HG02588 (cell line): ENCODE measurements at regions not wholly inside any gene's neighbourhood (a gene's known extent, or its start where the extent isn't known, plus 50 kb on each side); places are given as distances from the start of the nearest gene placed in this dataset.

ENCODE experiments used
- ATAC-seq: cut with Tn5 transposase; IDR thresholded peaks from one replicate; pipeline ENCODE4 v1.9.1; 2021; ENCODE audit warnings: mild to moderate bottlenecking, moderate library complexity; ENCODE audit not compliant: unreplicated experiment

DNA sequence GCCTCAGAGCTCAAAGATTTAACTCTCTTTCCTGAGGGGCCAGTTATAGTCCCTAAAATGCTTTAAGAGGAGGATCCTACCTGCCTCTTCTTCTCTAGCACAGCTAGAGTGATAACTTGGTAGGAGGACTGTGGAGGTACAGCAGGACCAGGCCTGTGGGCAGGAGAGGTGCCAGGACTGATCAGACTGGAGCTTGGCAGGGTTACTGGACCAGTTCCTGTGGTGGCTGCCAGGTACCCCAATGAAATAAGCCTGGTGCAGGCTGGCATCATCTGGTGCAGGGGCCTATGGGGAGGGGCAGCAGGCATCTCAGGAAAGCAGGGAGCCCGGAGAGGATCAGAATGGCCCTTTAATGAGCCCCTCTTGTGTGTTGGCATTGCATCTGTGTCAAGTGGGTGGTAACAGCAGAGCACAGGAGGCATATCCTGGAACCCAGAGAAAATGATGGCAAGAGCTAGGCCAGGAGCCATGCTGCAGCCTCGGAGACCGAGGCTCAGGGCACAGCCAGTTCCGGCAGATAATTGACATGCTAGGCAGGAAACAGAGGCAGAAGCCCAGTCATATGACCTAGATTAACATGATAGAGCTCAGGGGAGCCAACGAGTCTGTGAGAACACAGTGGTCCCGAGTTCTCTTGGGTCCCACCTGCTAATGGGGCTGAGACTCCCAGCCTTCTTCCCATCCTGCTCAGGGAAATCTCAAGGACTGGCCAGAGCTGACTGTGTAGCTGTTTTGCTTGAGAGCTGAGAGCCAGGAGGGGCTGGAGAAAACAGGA lies 187.5 kb upstream of the ZBED5 start:
- ATAC-seq: no peak

DNA sequence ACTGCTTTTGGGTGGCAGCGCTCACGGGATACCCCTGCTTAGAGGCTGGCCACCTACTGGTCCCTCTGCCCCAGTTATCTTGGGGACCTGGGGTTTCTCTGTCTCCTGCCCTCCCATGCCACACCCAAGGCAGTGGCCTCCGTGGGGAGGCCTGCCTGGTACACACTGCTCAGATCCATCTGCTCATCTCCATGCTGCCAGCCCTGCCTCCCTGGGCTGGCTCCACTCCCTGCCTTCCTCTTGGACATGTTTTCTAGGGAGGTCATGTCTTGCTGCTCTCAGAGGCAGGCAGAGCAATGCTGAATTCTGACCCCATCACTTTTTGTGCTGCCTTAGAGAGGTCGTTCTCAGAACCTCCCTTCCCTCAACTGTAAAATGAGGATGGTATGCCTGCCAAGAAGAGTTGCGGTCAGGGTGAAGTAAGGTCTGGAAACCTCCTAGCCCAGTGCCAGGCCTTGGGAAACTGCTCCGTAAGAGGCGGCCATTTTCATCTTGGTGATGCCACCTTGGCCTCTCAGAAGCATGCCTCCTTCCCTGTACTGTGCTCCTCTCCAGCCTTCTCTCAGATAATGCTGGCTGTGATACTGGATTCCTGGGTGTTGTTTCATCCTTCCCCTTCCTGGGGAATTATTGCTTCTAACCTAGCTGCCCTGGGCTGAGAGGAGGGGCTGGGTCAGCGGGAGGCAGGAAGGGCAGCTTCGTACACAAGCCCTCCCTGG lies 186.4 kb upstream of the ZBED5 start:
- no peak for ATAC-seq

DNA sequence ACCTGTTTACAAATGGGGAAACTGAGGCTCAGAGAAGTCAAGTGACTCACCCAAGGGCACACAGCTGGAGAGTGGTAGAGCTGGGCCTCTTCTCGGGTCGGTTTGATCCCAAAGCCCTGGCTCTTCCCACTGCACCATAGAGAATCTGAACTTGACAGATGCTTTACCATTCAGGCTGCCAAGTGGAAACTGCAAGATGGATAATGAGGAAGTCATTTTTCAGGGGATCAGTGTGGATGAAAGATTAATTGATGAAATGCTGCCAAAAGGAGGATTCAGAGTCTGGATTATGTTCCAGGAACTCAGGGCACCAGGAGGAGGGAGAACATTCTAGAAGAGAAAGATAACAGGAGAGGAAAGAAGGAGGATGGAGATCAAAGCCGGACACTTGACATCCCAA lies 185.9 kb upstream of the ZBED5 start:
- no peak for ATAC-seq

DNA sequence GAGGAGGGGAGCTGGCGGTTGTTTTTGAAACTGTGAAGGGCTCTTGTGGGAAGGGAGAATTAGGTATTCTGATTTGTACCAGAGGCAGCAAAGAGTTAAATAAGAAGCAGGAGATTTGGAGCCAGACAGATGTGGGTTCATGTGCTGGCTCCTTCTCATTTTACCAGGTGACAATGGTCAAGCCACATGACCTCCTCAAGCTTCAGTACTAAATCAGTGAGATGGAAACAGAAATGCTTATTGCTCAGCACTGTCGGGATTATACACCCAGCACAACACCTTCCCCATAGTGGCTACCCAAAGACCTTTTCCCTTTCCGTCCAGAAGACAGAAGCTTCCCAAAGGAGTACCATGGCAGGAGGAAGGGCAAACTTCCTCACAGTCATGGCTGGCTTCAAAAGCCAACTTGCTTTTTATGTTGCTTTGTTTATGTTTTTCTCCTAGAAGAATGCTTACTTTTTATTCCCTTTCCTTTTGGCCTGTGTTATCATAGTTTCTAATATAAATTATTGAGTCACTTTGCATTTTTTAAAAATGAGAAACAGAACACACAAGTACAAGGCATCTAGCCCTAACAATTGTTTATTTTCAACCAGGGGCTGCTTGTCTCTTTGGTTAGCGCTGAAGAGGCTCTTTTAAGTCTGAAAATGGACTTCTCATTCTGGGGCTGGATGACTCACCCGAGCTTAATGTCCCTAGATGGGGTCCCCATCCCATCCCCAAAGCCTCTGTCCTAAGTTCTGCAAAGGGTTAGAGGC lies 181.5 kb upstream of the ZBED5 start:
- no peak for ATAC-seq

DNA sequence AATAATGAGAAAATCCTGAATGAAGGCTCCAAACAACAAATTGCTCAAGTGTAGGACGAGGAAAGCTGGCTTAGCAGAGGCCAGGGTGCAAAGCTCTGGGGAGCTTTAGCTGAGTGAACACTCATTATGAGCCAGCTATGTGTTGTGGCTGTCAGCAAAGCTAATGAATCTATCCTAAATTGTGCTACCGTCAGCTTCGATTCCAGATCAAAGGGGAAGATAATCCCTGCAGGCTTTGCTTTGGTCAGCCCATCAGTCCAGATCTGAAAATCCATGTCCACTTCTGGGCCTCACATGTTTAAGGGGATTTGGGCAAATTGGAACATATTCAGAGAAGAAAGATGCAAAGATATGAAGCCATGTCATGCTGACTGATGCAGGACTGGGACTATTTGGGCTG lies 180.9 kb upstream of the ZBED5 start:
- no peak for ATAC-seq

DNA sequence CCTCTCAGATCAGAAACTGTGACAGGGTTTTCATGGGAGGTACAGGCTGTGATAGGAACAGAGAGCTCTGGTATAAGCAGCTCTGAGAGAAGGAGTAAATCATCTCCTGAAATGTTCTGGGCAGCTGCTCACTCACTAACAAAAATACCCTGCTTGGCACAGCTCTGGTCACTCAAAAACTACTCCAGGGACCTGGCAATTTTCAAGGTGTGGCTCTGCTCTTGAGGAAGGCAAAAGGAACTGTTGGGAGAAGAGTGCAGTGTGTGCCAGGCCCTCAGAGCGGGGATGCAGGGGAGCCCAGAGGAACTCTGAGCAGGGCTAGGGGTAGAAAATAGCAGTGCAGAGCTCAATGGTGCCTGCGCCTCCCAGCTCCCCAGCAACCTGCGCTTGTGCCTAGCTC lies 180.5 kb upstream of the ZBED5 start:
- ATAC-seq: no peak

DNA sequence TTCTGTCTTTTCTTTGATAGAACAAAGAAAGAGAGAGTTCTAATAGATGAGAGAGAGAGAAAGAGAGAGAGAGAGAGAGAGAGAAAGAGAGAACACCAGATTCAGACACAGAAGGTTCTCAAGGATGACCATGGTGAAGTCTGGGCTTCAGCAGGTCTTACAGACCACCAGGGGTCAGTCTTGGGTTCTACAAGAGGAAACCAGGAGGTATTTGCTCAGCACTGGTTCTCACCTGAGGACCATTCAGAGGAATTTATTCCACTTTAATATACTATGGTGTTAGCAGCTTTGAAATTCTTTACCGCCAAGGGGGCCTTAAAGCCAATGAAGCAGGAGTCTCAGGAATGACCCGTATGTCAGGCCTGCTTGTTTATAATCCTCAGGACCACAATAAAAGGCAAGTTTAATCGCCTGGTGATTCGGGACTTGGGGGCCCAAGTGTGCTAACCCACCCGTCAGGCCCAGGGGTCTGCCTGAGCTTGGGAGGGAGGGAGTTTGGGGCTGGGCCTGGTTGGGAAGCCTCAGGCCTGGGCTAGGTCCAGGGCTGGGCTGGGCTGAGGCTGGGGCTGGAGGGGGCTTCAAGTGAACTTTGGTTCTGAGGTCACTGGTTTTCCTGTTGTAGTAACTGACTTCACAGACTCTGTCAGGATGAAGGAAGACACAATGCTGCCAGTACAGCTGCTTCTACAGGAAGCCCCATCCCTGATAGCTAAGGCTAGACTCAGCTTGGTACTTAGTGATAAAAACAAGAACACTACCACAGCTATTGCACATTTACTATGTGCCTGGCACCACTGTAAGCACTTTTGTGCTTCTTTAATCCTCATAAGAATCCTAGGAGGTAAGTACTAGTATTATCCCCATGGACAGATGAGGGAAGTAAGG lies 179.2 kb upstream of the ZBED5 start:
- no peak for ATAC-seq

DNA sequence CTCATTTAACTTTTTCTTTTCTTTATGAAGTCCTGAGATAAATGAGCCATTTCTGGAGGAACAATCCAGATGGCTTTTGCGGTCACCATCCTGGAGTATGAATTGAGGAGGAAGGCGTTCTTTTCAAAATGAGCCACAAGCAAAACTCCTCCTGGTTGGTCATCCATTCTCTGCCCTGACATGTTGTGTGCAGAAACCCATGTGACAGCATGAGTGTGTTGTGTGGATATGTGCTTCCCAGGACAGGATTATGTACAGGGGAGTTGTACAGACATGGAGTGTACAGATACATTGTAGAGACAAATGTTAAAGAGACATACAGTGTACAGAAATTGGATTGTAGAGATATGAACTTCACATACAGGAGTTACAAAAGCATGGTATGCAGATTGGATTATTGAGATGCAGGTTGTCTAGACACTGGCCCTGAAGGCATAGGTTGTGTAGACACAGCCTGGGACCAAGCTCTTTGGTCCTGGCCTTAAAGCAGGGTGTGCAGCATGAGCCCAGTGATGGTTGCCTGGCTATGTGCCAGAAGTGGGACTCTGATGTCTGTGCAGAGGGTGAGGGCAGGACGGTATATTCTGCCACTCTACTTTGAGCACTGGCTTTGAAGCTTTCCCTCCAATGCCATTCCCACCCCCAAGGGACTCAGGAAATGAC lies 178.5 kb upstream of the ZBED5 start:
- no peak for ATAC-seq

DNA sequence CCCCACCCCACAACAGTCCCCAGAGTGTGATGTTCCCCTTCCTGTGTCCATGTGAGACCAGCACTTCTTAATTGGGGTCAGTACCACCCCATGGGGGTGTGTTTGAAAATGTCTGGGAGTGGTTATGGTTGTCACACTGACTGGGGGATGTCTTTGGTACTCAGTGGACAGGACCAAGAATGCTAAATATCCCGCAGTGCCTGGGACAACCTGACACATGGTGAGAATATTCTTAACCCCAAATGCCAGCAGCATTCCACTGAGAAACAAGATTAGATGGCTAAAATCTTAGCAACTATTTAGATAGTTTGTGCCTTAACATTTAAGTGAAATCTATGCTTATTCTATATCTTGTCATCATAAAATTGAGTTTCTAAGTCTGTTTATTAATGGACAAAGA lies 177.5 kb upstream of the ZBED5 start:
- no peak for ATAC-seq

DNA sequence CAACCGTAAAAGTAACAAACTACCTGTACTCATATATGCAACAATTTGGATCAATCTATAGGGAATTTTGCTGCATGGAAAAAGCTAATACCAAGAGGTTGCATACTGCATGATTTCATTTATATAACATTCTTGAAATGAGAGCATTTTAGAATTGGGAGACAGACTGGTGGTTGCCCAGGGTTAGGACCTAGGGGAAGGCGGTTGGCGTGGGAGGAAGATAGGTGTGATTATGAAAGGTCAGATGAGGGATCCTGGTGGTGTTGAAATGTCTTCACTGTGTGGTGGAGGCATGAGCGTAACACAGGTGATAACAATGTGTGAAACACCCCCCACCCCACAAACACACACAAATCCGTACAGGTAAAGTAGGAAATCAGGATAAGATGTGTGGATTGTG lies 176.6 kb upstream of the ZBED5 start:
- ATAC-seq: no peak

DNA sequence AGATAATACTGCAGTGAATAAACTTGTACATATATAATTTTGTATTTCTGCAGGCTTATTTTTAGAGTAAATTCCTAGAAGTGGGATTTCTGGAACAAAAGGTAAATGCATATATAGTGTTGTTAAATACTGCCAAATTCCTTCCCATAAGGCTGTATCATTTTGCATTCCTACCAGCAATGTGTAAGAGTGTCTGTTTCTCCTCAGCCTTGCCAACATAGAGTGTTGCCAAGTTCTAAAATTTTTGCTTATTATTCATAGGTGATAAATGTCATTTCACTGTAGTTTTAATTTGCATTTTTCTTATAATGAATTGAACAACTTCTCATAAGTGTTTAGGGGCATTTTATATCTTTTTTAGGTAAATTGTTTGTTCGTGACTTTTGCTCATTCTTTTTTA lies 174.2 kb upstream of the ZBED5 start:
- no peak for ATAC-seq

DNA sequence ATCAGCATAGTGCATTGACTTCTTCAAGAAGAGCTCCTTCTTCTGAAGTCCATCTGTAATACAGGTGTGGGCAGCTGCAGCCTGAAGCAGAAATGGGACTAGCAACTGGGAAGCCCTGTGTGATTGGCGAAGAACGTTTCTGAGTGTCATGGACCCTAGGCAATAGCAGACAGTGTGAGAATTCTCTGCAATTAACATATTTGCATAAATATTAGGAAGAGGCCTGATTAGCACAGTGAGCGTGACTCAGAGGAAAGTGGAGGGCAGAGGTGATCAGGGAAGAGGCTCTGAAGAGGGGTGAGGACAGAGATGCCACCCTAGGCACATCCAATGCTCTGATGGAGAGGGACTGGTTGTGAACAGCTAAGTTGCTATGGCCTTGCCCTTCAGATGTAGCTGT lies 171.2 kb upstream of the ZBED5 start:
- no peak for ATAC-seq

DNA sequence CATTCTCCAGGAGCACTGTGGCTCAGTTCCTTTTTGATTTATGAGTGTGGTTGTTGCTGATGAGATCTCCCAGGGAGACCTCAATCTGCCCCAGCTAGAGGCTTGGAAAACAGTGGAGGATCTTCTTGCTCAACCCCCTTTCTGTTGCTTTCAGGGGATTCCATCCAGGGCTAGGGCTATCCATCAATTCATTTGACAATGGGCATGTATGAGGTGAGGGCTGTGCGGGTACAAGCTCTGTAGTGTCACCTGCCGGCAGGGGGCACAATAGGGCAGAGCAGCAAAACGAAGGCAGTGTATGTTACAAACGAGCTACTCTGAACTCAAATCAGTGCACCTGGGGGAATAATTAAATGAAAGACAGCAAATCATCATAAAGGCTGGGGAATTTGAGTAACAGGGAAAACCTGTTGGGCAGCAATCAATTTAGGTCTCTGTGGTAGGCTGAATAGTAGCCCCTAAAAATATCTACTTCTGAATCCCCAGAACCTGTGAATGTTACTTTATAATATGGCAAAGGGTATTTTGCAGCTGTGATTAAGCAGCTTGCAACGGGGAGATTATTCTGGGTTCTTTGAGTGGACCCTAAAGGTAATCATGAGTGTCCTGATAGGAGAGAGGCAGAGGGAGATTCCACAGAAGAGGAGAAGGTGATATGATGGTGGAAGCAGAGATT lies 170.3 kb upstream of the ZBED5 start:
- no peak for ATAC-seq

DNA sequence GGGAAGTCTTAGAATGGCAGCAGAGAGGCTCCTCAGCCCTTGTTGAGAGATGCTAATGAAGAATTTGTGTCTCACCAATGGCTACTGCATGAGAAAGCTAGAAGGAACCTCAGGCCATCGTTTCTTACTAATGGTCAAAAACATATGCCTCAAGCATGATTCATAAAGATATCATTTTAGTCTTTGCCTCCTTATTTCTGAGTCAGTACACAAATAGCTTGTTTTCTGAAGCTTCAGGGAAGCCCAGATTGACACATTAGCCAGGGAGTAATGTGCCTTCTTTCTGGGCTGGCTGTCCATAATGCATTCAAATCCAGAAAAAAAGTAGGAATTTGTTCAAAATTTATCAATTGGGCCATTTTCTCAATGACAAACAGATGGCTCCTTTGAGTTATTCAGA lies 169.4 kb upstream of the ZBED5 start:
- ATAC-seq: no peak

DNA sequence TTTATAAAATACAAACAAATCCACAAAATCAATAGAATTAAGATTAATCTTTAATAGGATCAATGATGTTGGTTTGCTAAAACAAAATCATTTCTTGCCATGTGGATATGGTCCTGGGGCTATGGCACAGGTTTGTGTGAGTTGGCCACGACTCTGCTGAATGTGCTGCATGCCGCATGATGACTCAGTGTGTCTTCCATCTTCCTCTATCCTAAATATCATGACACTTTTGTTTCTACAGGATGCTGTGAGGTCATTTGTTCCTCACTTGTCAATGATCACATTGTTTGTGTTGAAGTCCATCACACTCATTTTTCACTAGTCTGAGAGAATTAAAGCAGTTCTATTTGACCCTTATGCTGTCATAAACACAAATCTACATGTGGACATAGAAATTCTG lies 167.2 kb upstream of the ZBED5 start:
- ATAC-seq: no peak

DNA sequence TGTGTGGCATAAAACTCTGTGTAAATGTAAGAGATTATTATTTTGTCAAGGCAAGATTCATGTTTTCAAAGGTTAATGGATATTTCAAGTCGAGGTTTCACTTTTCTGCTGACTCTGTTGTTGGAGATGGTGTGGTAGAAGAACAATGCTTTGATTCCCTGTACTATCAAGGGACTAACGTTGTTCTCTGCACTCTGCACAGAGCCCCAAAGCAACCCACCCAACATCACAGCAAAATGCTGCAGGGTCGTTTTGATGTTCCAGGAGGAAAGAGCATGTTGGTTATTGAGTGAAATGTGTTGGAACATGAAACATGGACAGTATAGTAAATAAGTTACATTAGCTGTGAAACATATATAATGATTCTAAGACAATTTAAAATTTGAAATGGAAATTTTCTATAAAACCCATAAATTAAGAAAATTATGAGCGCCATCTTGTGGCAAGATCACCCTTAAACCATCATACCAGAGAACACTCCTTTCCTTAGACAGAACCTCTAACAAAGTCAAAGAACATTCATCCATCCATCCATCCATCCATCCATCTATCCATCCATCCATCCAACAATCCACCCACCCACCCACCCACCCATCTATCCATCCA lies 164.4 kb upstream of the ZBED5 start:
- ATAC-seq: no peak

DNA sequence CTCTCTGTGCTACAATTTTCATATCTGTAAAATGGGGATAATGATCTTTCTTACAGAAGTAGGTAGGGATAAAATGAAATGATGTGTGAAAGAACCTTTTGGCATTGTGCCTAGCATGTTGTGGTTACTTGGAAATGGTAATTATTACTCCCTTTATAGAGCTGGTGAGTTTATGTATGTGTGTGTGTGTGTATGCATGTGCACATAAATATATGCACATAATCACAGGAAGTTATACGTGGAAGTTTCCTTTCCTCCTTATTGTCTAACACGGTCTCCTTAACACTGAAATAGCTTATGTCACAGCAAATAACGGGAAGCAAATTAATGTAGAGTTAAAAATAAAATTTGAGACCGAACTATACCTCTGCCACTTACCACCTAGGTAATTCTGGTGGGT lies 163.7 kb upstream of the ZBED5 start:
- ATAC-seq: no peak

DNA sequence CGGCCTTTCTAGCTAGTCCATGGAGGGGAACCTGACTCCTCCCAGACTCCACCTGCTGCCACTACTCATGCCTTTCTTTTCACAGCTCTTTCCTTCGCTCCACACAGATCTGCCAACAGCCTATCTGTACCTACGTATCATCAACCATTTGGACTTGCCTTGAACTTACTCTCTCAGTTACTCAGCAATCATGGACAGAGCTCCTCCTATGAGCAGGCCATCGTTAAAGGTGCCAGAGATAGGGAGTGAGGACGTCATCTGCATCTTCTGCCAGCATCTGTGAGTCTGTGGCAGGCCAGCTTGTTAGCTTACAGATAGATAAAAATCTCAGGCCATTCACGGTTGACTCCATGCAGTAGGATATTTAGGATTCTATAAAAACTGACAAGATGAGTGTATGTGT lies 162.9 kb upstream of the ZBED5 start:
- no peak for ATAC-seq

DNA sequence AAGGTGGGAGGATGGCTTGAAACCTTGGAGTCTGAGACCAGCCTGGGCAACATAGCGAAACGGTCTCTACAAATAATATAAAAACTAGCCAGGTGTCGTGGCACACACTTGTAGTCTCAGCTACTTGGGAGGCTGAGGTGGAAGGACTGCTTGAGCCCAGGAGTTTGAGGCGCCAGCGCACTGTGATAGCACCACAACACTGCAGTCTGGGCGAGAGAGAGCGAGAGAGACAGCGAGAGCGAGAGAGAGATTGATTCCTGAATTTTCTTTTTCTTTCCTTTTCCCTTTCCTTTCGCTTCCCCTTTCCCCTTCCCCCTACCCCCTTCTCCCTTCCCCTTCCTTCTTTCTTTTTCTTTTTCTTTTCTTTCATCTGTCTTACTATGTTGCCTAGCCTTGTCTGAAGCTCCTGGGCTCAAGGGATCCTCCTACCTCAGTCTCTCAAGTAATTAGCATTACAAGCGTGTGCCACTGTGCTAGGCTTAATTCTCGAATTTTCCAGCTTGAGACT lies 162.4 kb upstream of the ZBED5 start:
- no peak for ATAC-seq
